GM12878 (cell line): ENCODE measurements at regions not wholly inside any gene's neighbourhood (a gene's known extent, or its start where the extent isn't known, plus 50 kb on each side); places are given as distances from the start of the nearest gene placed in this dataset.

Experiments
- ATAC-seq: fragments of 200-7000 bp; cut with Tn5 transposase; 3 replicates; pipeline ENCODE4 v1.9.1; 2020; ENCODE audit warnings: mild to moderate bottlenecking, moderate library complexity
- BruUV-seq: library from RNA; stranded (reverse); fragments of 400-500 nt; replicated peaks from 2 replicates; lab custom pipeline; 2021; lab: Mats Ljungman, UMichigan
- CTCF ChIA-PET: fragments of 300-600 bp; sonication (Branson Sonifier 250); formaldehyde crosslinking; extraction: SDS; loops from one replicate; lab custom pipeline; 2021; ENCODE audit warnings: inconsistent platforms; lab: Yijun Ruan, JAX
- POLR2A ChIA-PET: fragments of 350-600 bp; formaldehyde crosslinking; extraction: SDS; loops from one replicate; lab custom pipeline; 2021; ENCODE audit warnings: inconsistent platforms; lab: Charles Lee
- RAD21 ChIA-PET: fragments of 300-600 bp; sonication (Branson Sonifier 250); formaldehyde crosslinking; loops from one replicate; lab custom pipeline; 2023; ENCODE audit warnings: antibody characterized with exemption; ENCODE audit not compliant: unreplicated experiment; lab: Charles Lee
- SMC1A ChIA-PET: fragments of 300-600 bp; sonication (Branson Sonifier 250); formaldehyde crosslinking; loops from one replicate; lab custom pipeline; 2023; ENCODE audit not compliant: unreplicated experiment, uncharacterized antibody; lab: Charles Lee
- DNase-seq: peaks from one replicate; pipeline ENCODE4 v3.0.0-alpha.2; 2011; ENCODE audit warnings: low read depth, low spot score
- FAIRE-seq: peaks from 3 replicates; lab custom pipeline; 2011; peaks lifted over from hg19 to GRCh38; lab: Jason Lieb, UNC
- H2AFZ ChIP-seq: 2 replicates; pipeline ENCODE4 v1.6.0; 2011; ENCODE audit warnings: low read depth, low read length, control low read depth; ENCODE audit not compliant: control insufficient read depth
- H3K27ac ChIP-seq: 2 replicates; pipeline ENCODE4 v1.5.1; 2011; ENCODE audit warnings: control low read depth; ENCODE audit not compliant: control insufficient read depth, insufficient read depth
- H3K27me3 ChIP-seq, 2 experiments: replicated peaks in 1 of 2; 2 replicates each; pipeline versions ENCODE4 v1.6.0 to v1.6.1; 2011; ENCODE audit warnings: low read length in 1 of 2; ENCODE audit not compliant: control insufficient read depth in 2 of 2, insufficient read depth in 2 of 2
- H3K36me3 ChIP-seq, 2 experiments: 2 replicates each; pipeline ENCODE4 v1.5.1; 2011; ENCODE audit warnings: low read length in 1 of 2; ENCODE audit not compliant: control insufficient read depth in 2 of 2, insufficient read depth in 2 of 2
- H3K4me1 ChIP-seq: 2 replicates; pipeline ENCODE4 v1.6.1; 2011; ENCODE audit warnings: mild to moderate bottlenecking, low read length, moderate library complexity, mixed read lengths; ENCODE audit not compliant: control insufficient read depth, insufficient read depth
- H3K4me2 ChIP-seq: 2 replicates; pipeline ENCODE4 v1.6.0; 2011; ENCODE audit warnings: control low read depth; ENCODE audit not compliant: control insufficient read depth, insufficient read depth
- H3K4me3 ChIP-seq: fragments of 200-600 bp; sonication (generic); 2 replicates; pipeline ENCODE4 v1.5.1; 2016
- H3K79me2 ChIP-seq: 2 replicates; pipeline ENCODE4 v1.6.0; 2011; ENCODE audit warnings: low read length; ENCODE audit not compliant: control insufficient read depth, insufficient read depth
- H3K9ac ChIP-seq: 2 replicates; pipeline ENCODE4 v1.8.0; 2011; ENCODE audit warnings: low read length, control low read depth, mixed read lengths; ENCODE audit not compliant: control insufficient read depth, insufficient read depth
- H3K9me3 ChIP-seq: replicated peaks from 3 replicates; pipeline ENCODE4 v1.5.1; 2011; ENCODE audit warnings: mild to moderate bottlenecking, low read length; ENCODE audit not compliant: control insufficient read depth, insufficient read depth
- H4K20me1 ChIP-seq: 2 replicates; pipeline ENCODE4 v1.6.0; 2011; ENCODE audit not compliant: control insufficient read depth, insufficient read depth
- ZBTB4 ChIP-seq: fragments of 450-650 bp; formaldehyde crosslinking; IDR thresholded peaks from 2 replicates; pipeline ENCODE4 v1.4.0; 2022; ENCODE audit warnings: mild to moderate bottlenecking, moderate library complexity
- WGBS: methylation state at CpG from one replicate; pipeline ENCODE4 v1.1.6; 2016; ENCODE audit warnings: low lambda C conversion rate; ENCODE audit not compliant: insufficient replicate concordance, insufficient coverage; ENCODE audit errors: missing lambda C conversion rate; 5-methylcytosine and 5-hydroxymethylcytosine counted together
- in situ Hi-C: fragments of 300-500 bp; cut with MboI; formaldehyde crosslinking; loops from 9 replicates; pipeline ENCODE4 v1.14.3; 2018; ENCODE audit warnings: mixed read lengths
- intact Hi-C: fragments of 100-400 bp; cut with micrococcal nuclease; formaldehyde crosslinking; loops from one replicate; pipeline ENCODE4 v1.14.2; 2022; ENCODE audit not compliant: unreplicated experiment
- TF ChIP-seq, protein P1 (sequence below): fragments of 450-650 bp; IDR thresholded peaks from 2 replicates; pipeline ENCODE4 v1.6.1; 2017; ENCODE audit warnings: mild to moderate bottlenecking

- BruUV-seq, result no TSS peak
- FAIRE-seq, result no peak
- Histone ChIP-seq H3K27ac (no peak overlapping the region), H3K4me3 (no peak overlapping the region), H3K4me2 (no peak overlapping the region), H2AFZ (no peak overlapping the region), H3K79me2 (no peaks in the 10 kb centered on the region), H3K9me3 (no peaks in the 10 kb centered on the region), H3K36me3 (no peaks in the 10 kb centered on the region; a peak in 1 of 4 replicates), H3K27me3 (no peaks in the 10 kb centered on the region), H4K20me1 (no peaks in the 10 kb centered on the region), H3K4me1 (no peaks in the 10 kb centered on the region), H3K9ac (no peak overlapping the region)
- no peak for TF ChIP-seq ZBTB4 (CRISPR knock-in tag)
- TF ChIP-seq, protein P1, sequence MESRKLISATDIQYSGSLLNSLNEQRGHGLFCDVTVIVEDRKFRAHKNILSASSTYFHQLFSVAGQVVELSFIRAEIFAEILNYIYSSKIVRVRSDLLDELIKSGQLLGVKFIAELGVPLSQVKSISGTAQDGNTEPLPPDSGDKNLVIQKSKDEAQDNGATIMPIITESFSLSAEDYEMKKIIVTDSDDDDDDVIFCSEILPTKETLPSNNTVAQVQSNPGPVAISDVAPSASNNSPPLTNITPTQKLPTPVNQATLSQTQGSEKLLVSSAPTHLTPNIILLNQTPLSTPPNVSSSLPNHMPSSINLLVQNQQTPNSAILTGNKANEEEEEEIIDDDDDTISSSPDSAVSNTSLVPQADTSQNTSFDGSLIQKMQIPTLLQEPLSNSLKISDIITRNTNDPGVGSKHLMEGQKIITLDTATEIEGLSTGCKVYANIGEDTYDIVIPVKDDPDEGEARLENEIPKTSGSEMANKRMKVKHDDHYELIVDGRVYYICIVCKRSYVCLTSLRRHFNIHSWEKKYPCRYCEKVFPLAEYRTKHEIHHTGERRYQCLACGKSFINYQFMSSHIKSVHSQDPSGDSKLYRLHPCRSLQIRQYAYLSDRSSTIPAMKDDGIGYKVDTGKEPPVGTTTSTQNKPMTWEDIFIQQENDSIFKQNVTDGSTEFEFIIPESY, result no peak
- POLR2A ChIA-PET, result no interaction called here
- DNase-seq, result no peak
- RAD21 ChIA-PET, result no interaction called here
- in situ Hi-C loops, result no loop called here
- intact Hi-C loops, result no loop called here
- SMC1A ChIA-PET, result no interaction called here
- ATAC-seq, result no peak
- CTCF ChIA-PET, result interaction anchor here (1.0 kb wide), 1 partner anchor 15 kb away, joined by 3 read pairs; no protein-coding TSS in a partner anchor
- WGBS, result 12% methylated on average over 7 of the region's 7 CpGs
Measured at GRCh38 chr6:147770221-147770620, 261.7 kb downstream of the SAMD5 start.
